H1 (cell line): ENCODE measurements at regions not wholly inside any gene's neighbourhood (a gene's known extent, or its start where the extent isn't known, plus 50 kb on each side); places are given as distances from the start of the nearest gene placed in this dataset.

Experiments
- CTCF ChIA-PET: fragments of 300-600 bp; sonication (Branson Sonifier 250); formaldehyde crosslinking; loops from one replicate; lab custom pipeline; 2021; ENCODE audit not compliant: partially characterized antibody; lab: Charles Lee
- POLR2A ChIA-PET: fragments of 300-600 bp; sonication (Branson Sonifier 250); formaldehyde crosslinking; loops from one replicate; lab custom pipeline; 2021; ENCODE audit warnings: inconsistent platforms; ENCODE audit not compliant: partially characterized antibody; lab: Charles Lee
- DNase-seq, 2 experiments: peaks; one replicate each; pipeline versions ENCODE4 v3.0.0 to v3.0.0-alpha.2; 2010 to 2022; ENCODE audit warnings: low spot score in 2 of 2, low read depth in 1 of 2, mixed read lengths in 1 of 2
- FAIRE-seq: peaks from 2 replicates; lab custom pipeline; 2011; peaks lifted over from hg19 to GRCh38; lab: Jason Lieb, UNC
- H2AFZ ChIP-seq: 2 replicates; pipeline ENCODE4 v1.8.1; 2012; ENCODE audit warnings: low read length, inconsistent platforms
- H2AK5ac ChIP-seq: 2 replicates; pipeline ENCODE4 v1.6.1; 2013; ENCODE audit warnings: low read depth, low read length
- H2BK120ac ChIP-seq: replicated peaks from 2 replicates; pipeline ENCODE3; 2013; ENCODE audit warnings: low read depth, low read length, inconsistent platforms
- H2BK12ac ChIP-seq: 2 replicates; pipeline ENCODE4 v1.6.1; 2013; ENCODE audit warnings: low read depth, low read length
- H2BK15ac ChIP-seq: 2 replicates; pipeline ENCODE4 v1.6.1; 2013; ENCODE audit warnings: low read length
- H2BK20ac ChIP-seq: 2 replicates; pipeline ENCODE4 v1.6.1; 2013; ENCODE audit warnings: low read length
- H2BK5ac ChIP-seq: 2 replicates; pipeline ENCODE4 v1.6.1; 2013; ENCODE audit warnings: low read depth, low read length
- H3K14ac ChIP-seq: 2 replicates; pipeline ENCODE4 v1.6.1; 2013; ENCODE audit warnings: inconsistent platforms; ENCODE audit not compliant: insufficient read length
- H3K18ac ChIP-seq: 2 replicates; pipeline ENCODE4 v1.6.1; 2013; ENCODE audit warnings: low read length; ENCODE audit errors: extremely low read depth
- H3K23ac ChIP-seq: 2 replicates; pipeline ENCODE4 v1.6.1; 2013; ENCODE audit warnings: inconsistent platforms; ENCODE audit not compliant: insufficient read length
- H3K23me2 ChIP-seq: 2 replicates; pipeline ENCODE4 v1.6.1; 2013; ENCODE audit warnings: low read depth, low read length
- H3K27ac ChIP-seq: 2 replicates; pipeline ENCODE4 v1.6.1; 2011; ENCODE audit warnings: low read depth, low read length, inconsistent platforms
- H3K27me3 ChIP-seq, 4 experiments: replicated peaks in 1 of 4; 1 replicate in 1 of 4; 2 replicates in 3 of 4; pipeline versions ENCODE4 v1.6.1 to v1.8.1; 2011 to 2013; ENCODE audit warnings: low read length in 3 of 4, mild to moderate bottlenecking in 3 of 4, inconsistent platforms in 2 of 4, mixed read lengths in 2 of 4, moderate library complexity in 1 of 4; ENCODE audit not compliant: control insufficient read depth in 3 of 4, insufficient read depth in 3 of 4; ENCODE audit errors: extremely low read depth in 1 of 4
- H3K36me3 ChIP-seq, 4 experiments: 2 replicates each; pipeline versions ENCODE4 v1.6.1 to v1.8.1; 2011 to 2013; ENCODE audit warnings: mild to moderate bottlenecking in 4 of 4, low read length in 3 of 4, moderate library complexity in 2 of 4, control low read depth in 1 of 4, inconsistent platforms in 1 of 4; ENCODE audit not compliant: insufficient read depth in 4 of 4, control insufficient read depth in 2 of 4
- H3K4ac ChIP-seq: replicated peaks from 2 replicates; pipeline ENCODE3; 2013; ENCODE audit warnings: low read length, low read depth, mixed read lengths, inconsistent platforms; ENCODE audit not compliant: insufficient read length
- H3K4me1 ChIP-seq, 4 experiments: replicated peaks in 1 of 4; 1 replicate in 1 of 4; 2 replicates in 3 of 4; pipeline versions ENCODE4 v1.6.1 to v1.8.1; 2011 to 2013; ENCODE audit warnings: low read length in 3 of 4, inconsistent platforms in 2 of 4, mixed read lengths in 1 of 4; ENCODE audit not compliant: insufficient read depth in 4 of 4, control insufficient read depth in 3 of 4
- H3K4me2 ChIP-seq, 2 experiments: 2 replicates each; pipeline versions ENCODE4 v1.6.1 to v1.8.1; 2011 to 2013; ENCODE audit warnings: low read depth in 2 of 2, low read length in 2 of 2, control low read depth in 1 of 2, inconsistent platforms in 1 of 2, mild to moderate bottlenecking in 1 of 2; ENCODE audit not compliant: insufficient read depth in 1 of 2
- H3K4me3 ChIP-seq, 4 experiments: fragments of 200-600, 300-600 bp in 1 of 4; sonication (generic), shearing (Covaris generic), sonication (Bioruptor Twin) in 1 of 4; 2 replicates each; pipeline versions ENCODE4 v1.5.1 to v1.8.1; 2011 to 2016; ENCODE audit warnings: low read length in 4 of 4, low read depth in 3 of 4, control low read depth in 2 of 4, inconsistent platforms in 2 of 4, mild to moderate bottlenecking in 2 of 4, mixed read lengths in 1 of 4, moderate library complexity in 1 of 4; ENCODE audit not compliant: insufficient read depth in 2 of 4; ENCODE audit errors: extremely low read depth in 1 of 4
- H3K56ac ChIP-seq: replicated peaks from 2 replicates; pipeline ENCODE3; 2013; ENCODE audit warnings: low read depth, mild to moderate bottlenecking, mixed read lengths, low read length, inconsistent platforms; ENCODE audit not compliant: insufficient read length
- H3K79me1 ChIP-seq: 2 replicates; pipeline ENCODE4 v1.6.1; 2013; ENCODE audit warnings: low read depth, low read length, control low read depth
- H3K79me2 ChIP-seq, 2 experiments: 2 replicates each; pipeline versions ENCODE4 v1.6.1 to v1.8.1; 2012 to 2013; ENCODE audit warnings: low read length in 2 of 2, mild to moderate bottlenecking in 2 of 2, inconsistent platforms in 1 of 2; ENCODE audit not compliant: insufficient read depth in 2 of 2, control insufficient read depth in 1 of 2
- H3K9ac ChIP-seq, 4 experiments: replicated peaks in 1 of 4; 1 replicate in 1 of 4; 2 replicates in 3 of 4; pipeline versions ENCODE4 v1.6.1 to v1.8.1; 2011 to 2013; ENCODE audit warnings: low read depth in 3 of 4, low read length in 3 of 4, control low read depth in 2 of 4, mild to moderate bottlenecking in 2 of 4, moderate library complexity in 2 of 4, inconsistent platforms in 1 of 4; ENCODE audit errors: extremely low read depth in 1 of 4
- H3K9me3 ChIP-seq, 2 experiments: 2 replicates each; pipeline versions ENCODE4 v1.6.1 to v1.8.1; 2012 to 2013; ENCODE audit warnings: mild to moderate bottlenecking in 2 of 2, moderate library complexity in 2 of 2, control low read depth in 1 of 2, inconsistent platforms in 1 of 2, low read depth in 1 of 2, low read length in 1 of 2, mixed read lengths in 1 of 2; ENCODE audit not compliant: insufficient read depth in 2 of 2
- H4K20me1 ChIP-seq, 2 experiments: replicated peaks in 1 of 2; 2 replicates each; pipeline versions ENCODE3 to v1.8.1; 2011 to 2013; ENCODE audit warnings: inconsistent platforms in 2 of 2, low read length in 2 of 2, mild to moderate bottlenecking in 1 of 2; ENCODE audit not compliant: insufficient read depth in 2 of 2, control insufficient read depth in 1 of 2
- H4K5ac ChIP-seq: 2 replicates; pipeline ENCODE4 v1.6.1; 2013; ENCODE audit warnings: low read length, low read depth, mixed read lengths, inconsistent platforms; ENCODE audit not compliant: insufficient read length
- H4K8ac ChIP-seq: 2 replicates; pipeline ENCODE4 v1.8.0; 2013; ENCODE audit warnings: mild to moderate bottlenecking, moderate library complexity, low read length, inconsistent platforms; ENCODE audit not compliant: insufficient read depth; ENCODE audit errors: extremely low read depth
- H4K91ac ChIP-seq: replicated peaks from 2 replicates; pipeline ENCODE3; 2013; ENCODE audit warnings: low read length, mixed read lengths, inconsistent platforms; ENCODE audit not compliant: insufficient read length
- ASH2L ChIP-seq: fragments of 200-600, 300-600 bp; sonication (generic); IDR thresholded peaks from one replicate; pipeline ENCODE4 v1.7.1; 2017; ENCODE audit warnings: low read length
- BRCA1 ChIP-seq: IDR thresholded peaks from 2 replicates; pipeline ENCODE4 v1.6.1; 2012; ENCODE audit warnings: low read depth, low read length, improper control_type of control experiment
- CEBPB ChIP-seq: IDR thresholded peaks from 2 replicates; pipeline ENCODE4 v1.6.1; 2012; ENCODE audit warnings: low read depth, low read length
- EP300 ChIP-seq, 2 experiments: IDR thresholded peaks; 1 replicate in 1 of 2; 2 replicates in 1 of 2; pipeline ENCODE4 v1.6.1; 2011 to 2012; ENCODE audit warnings: low read depth in 2 of 2, low read length in 2 of 2, mild to moderate bottlenecking in 2 of 2, borderline replicate concordance in 1 of 2, inconsistent platforms in 1 of 2, moderate library complexity in 1 of 2
- KDM5A ChIP-seq: fragments of 200-600 bp; IDR thresholded peaks from 2 replicates; pipeline ENCODE4 v1.7.1; 2012; ENCODE audit warnings: mild to moderate bottlenecking, low read length, inconsistent platforms, mixed read lengths
- NRF1 ChIP-seq: IDR thresholded peaks from 2 replicates; pipeline ENCODE4 v1.6.1; 2011; ENCODE audit warnings: mild to moderate bottlenecking, low read depth, low read length, improper control_type of control experiment
- RAD21 ChIP-seq, 2 experiments: IDR thresholded peaks in 1 of 2; conservative IDR thresholded peaks in 1 of 2; 2 replicates each; pipeline ENCODE4 v1.6.1; 2011; ENCODE audit warnings: low read depth in 2 of 2, low read length in 2 of 2, improper control_type of control experiment in 1 of 2, inconsistent platforms in 1 of 2, mild to moderate bottlenecking in 1 of 2, moderate library complexity in 1 of 2
- RFX5 ChIP-seq: IDR thresholded peaks from 2 replicates; pipeline ENCODE4 v1.6.1; 2011; ENCODE audit warnings: low read depth, low read length, improper control_type of control experiment, borderline replicate concordance
- YY1 ChIP-seq: IDR thresholded peaks from 2 replicates; pipeline ENCODE4 v1.6.1; 2011; ENCODE audit warnings: low read depth, mild to moderate bottlenecking, low read length
- WGBS, 2 experiments: shearing (Covaris generic) in 1 of 2; methylation state at CpG; one replicate each; pipeline versions ENCODE4 v1.1.6 to v1.1.7; 2013 to 2015; ENCODE audit warnings: low lambda C conversion rate in 2 of 2, mixed read lengths in 2 of 2, inconsistent platforms in 1 of 2, low coverage in 1 of 2, missing lambda C conversion rate in 1 of 2; ENCODE audit not compliant: insufficient replicate concordance in 2 of 2, insufficient coverage in 1 of 2, insufficient read length in 1 of 2; ENCODE audit errors: extremely low coverage in 1 of 2, missing lambda C conversion rate in 1 of 2; 5-methylcytosine and 5-hydroxymethylcytosine counted together

DNA sequence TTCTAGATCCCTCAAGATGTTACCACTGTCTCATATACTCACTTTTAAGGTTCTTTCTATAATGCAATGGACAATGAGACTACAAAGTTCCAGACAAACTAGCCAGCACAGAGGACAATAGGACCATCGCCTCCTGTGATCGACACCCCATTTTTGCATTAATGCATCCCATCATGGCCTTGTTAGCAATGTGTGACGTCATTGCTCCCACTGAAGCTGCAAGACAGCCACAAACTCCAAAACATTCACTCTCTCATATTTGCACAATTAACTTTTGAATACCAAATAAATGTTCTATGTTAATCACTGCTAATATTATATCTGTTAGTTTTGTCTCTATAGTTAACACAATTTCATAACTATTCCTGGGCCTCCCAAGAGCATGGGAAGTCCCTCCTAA, 88.8 kb upstream of the TMEM72 start:
- FAIRE-seq = no peak
- POLR2A ChIA-PET = no interaction called here
- Histone ChIP-seq H3K4me1 (no peaks in the 10 kb centered on the region; a peak in 1 of 7 replicates), H3K27ac (no peak overlapping the region), H3K23ac (no peak overlapping the region), H3K56ac (no peak overlapping the region), H2AK5ac (no peak overlapping the region), H2BK5ac (no peak overlapping the region), H3K36me3 (no peaks in the 10 kb centered on the region), H3K14ac (no peak overlapping the region), H4K5ac (no peak overlapping the region), H3K4ac (no peak overlapping the region), H2BK20ac (no peak overlapping the region)
- 91% methylated on average over 3 of the region's 3 CpGs; no CpG with 5 or more reads in 1 of the 2 experiments for WGBS, 2 experiments
- TF ChIP-seq RFX5 = no peak
- no peak for TF ChIP-seq KDM5A
- TF ChIP-seq RAD21 (IDR thresholded peaks at IDR 0.05 in 1 of 2, conservative IDR thresholded peaks at IDR 0.05 in 1 of 2; ENCODE audit: low read depth in 2 of 2, low read length in 2 of 2) = no peak
- TF ChIP-seq NRF1 = no peak
- no peak for TF ChIP-seq BRCA1
- TF ChIP-seq YY1 = no peak
- TF ChIP-seq ASH2L = no peak
- TF ChIP-seq EP300 (IDR thresholded peaks at IDR 0.05; ENCODE audit: borderline replicate concordance in 1 of 2, low read depth in 2 of 2, low read length in 2 of 2) = no peak
- TF ChIP-seq CEBPB = no peak
- TF ChIP-seq, all 59 proteins: peak for 0
- Histone ChIP-seq H2BK15ac (no peak overlapping the region), H3K9me3 (no peaks in the 10 kb centered on the region; a peak in 1 of 4 replicates), H3K79me2 (no peaks in the 10 kb centered on the region), H4K8ac (no peak overlapping the region), H4K20me1 (no peaks in the 10 kb centered on the region), H2AFZ (no peak overlapping the region), H3K4me3 (no peak overlapping the region), H3K4me2 (no peak overlapping the region), H4K91ac (no peak overlapping the region), H2BK120ac (no peak overlapping the region), H3K9ac (no peak overlapping the region), H3K18ac (no peak overlapping the region), H2BK12ac (no peak overlapping the region), H3K27me3 (no peaks in the 10 kb centered on the region), H3K79me1 (no peaks in the 10 kb centered on the region), H3K23me2 (no peaks in the 10 kb centered on the region)
- CTCF ChIA-PET = interaction anchor here (0.6 to 1.6 kb wide), 3 partner anchors 11 to 912 kb away, joined by 3 to 4 read pairs (median 3); no protein-coding TSS in a partner anchor
- DNase-seq = no peak
